OCI-LY1 (cell line): ENCODE measurements at regions not wholly inside any gene's neighbourhood (a gene's known extent, or its start where the extent isn't known, plus 50 kb on each side); places are given as distances from the start of the nearest gene placed in this dataset.

ENCODE experiments used
- EZH2 ChIP-seq: fragments of 200-600 bp; sonication (generic), shearing (Covaris generic); IDR thresholded peaks from 2 replicates; pipeline ENCODE4 v1.8.0; 2017; ENCODE audit warnings: borderline replicate concordance, mixed run types, mild to moderate bottlenecking, antibody characterized with exemption, low read length, moderate library complexity, mixed read lengths
- TF ChIP-seq, protein P1 (sequence below): fragments of 200-600 bp; sonication (generic), shearing (Covaris generic); IDR thresholded peaks from 2 replicates; pipeline ENCODE4 v1.5.1; 2017; ENCODE audit warnings: mild to moderate bottlenecking, antibody characterized with exemption, low read length, moderate library complexity, mixed read lengths

DNA sequence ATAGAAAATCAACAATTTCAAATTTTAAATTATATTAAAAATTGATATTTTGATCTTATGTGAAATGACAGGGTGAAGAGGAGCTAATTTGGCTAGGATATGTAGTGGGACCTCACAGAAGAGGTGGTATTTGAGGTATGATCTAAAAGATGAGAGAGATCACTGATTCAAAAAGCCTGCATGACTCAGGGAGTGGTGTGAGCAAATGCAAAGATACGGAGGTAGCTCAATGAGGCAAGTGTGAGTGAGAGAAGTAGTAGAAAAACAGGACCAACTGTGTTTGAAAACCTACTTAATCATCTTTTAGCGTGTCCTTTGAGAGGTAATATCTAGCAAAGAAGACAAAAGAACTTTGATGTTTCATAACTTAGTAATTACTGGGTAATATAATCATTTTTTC lies 557.5 kb downstream of the DSC3 start:
- TF ChIP-seq, protein P1, sequence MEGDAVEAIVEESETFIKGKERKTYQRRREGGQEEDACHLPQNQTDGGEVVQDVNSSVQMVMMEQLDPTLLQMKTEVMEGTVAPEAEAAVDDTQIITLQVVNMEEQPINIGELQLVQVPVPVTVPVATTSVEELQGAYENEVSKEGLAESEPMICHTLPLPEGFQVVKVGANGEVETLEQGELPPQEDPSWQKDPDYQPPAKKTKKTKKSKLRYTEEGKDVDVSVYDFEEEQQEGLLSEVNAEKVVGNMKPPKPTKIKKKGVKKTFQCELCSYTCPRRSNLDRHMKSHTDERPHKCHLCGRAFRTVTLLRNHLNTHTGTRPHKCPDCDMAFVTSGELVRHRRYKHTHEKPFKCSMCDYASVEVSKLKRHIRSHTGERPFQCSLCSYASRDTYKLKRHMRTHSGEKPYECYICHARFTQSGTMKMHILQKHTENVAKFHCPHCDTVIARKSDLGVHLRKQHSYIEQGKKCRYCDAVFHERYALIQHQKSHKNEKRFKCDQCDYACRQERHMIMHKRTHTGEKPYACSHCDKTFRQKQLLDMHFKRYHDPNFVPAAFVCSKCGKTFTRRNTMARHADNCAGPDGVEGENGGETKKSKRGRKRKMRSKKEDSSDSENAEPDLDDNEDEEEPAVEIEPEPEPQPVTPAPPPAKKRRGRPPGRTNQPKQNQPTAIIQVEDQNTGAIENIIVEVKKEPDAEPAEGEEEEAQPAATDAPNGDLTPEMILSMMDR = no peak
- TF ChIP-seq EZH2 = no peak
